GM19035 (cell line): ENCODE measurements at regions not wholly inside any gene's neighbourhood (a gene's known extent, or its start where the extent isn't known, plus 50 kb on each side); places are given as distances from the start of the nearest gene placed in this dataset.

Experiments
- ATAC-seq: cut with Tn5 transposase; IDR thresholded peaks from one replicate; pipeline ENCODE4 v1.9.1; 2021; ENCODE audit not compliant: unreplicated experiment

DNA sequence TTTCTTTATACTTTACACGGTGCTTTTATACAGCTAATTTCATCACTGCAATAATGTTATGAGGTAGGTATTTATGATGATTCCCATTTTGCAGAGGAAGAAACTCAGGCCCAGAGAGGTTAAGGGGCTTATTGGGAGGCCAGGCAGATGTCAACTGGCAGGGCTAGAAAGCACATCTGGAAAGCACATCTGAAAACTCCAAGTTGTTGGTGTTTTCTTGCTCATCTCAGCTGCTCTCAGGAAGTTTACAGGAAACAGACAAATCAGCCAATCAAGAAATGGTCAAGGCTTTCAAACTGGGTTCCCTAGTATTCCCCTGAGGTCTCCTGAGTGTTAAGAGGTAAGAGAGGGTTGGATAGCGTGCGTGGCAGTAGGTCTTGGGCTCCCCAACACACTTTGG lies 124.1 kb upstream of the MED13L start:
- ATAC-seq, result no peak

DNA sequence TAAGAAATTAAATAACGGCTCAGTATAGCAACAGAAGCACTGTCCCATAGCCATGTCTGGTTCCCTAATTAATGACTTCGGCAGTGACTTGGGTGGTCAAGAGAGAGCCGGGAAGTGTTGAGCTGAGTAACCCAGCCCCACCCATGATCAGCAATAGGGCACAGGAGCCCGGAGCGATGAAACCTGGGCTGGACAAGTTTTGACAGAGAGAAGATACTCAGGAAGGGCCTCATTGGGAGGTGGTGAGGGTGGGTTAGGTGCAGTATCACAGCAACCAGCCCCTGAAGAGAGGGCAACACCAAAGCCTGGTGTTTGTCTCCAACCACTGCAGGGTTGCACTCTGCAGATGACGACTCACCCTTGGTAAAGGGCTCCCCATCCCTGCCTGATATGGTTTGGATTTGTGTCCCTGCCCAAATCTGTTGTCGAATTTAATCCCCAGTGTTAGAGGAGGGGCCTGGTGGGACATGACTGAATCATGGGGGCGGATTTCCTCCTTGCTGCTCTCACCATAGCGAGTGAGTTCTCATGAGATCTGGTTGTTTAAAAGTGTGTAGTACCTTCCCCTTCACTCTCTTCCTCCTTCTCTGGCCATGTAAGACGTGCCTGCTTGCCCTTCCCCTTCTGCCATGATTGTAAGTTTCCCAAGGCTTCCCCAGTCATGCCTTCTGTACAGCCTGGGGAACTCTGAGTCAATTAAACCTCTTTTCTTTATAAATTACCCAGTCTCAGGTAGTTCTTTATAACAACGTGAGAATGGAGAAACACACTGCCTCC lies 124.9 kb upstream of the MED13L start:
- no peak for ATAC-seq

DNA sequence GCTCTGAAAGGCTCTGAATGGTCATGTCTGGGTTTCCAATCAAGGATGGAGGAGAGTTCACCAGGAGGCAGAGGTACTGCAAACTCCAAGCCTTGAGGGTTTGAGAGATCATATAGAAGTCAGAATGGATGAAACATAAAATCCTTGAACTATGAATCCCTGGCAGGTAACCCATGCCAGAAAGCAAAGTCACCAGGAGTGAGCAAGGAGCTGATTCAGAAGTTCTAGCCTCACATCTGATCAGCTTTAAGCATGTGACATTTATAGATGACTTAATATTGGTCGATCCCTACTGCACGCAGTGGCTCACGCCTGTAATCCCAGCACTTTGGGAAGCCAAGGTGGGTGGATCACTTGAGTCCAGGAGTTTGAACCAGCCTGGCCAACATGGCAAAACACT lies 126.1 kb upstream of the MED13L start:
- ATAC-seq, result no peak

DNA sequence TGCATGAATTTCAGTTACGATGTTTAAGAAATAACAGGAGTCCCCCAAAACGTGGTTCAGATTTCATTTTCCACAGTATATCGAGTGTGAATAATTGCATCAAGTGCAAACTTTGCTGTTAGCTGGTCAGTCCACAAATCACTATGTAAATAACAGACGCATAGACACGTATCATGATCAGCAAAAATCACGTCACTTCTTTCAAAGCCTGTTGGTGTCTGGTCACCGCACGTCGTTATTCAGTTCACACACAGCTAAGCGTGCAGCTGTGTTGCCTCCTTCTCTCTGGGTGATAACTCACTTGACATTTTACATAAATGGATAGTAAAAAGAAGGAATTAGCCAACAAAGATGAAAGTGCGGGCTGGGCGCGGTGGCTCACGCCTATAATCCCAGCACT lies 126.8 kb upstream of the MED13L start:
- no peak for ATAC-seq

DNA sequence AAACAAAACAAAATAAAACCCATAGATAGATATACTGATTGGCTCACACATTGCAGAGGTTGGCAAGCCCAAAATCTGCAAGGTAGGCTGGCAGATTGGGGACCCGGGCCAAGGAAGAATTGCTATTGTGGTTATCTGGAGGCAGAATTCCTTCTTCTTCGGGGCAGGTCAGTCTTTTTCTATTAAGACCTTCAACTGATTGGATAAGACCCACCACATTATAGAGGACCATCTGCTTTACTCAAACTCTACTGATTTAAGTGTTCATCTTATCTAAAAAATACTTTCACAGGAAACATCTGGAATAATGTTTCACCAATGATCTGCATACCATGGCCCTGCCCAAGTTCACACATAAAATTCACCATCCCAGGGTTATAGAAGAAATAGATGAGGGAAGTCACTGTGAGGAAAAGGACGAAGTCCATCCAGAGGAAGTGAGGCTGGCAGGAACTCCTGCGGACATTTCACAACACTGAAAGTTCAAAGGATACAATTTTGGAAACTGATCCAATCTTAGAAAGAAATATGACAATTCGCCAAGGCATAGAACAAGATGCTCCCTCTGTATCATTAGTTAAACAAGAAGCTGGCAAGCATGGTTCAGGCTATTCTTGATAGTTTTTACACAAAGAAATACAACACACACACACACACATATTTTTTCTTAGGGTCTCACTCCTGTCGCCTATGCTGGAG lies 127.6 kb upstream of the MED13L start:
- no peak for ATAC-seq

DNA sequence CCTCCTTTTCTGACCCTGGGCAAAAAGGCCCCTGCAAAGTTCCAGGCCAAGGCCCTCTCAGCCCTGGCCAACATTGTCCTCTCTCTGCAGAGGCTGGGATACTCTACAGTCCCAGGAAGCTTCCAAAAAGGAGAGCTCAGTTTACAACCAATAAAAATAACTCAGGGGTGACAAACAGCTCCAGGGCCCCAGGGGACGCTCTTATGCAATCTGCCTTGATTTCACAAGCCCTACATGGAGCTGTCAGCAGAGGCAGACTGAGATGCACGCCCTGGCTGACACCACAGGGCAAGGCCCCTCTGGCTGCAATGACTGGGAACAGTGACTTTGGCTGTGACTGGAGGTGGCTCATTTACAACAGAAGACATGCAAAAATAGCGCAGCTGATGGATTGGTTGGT lies 129.0 kb upstream of the MED13L start:
- no peak for ATAC-seq

DNA sequence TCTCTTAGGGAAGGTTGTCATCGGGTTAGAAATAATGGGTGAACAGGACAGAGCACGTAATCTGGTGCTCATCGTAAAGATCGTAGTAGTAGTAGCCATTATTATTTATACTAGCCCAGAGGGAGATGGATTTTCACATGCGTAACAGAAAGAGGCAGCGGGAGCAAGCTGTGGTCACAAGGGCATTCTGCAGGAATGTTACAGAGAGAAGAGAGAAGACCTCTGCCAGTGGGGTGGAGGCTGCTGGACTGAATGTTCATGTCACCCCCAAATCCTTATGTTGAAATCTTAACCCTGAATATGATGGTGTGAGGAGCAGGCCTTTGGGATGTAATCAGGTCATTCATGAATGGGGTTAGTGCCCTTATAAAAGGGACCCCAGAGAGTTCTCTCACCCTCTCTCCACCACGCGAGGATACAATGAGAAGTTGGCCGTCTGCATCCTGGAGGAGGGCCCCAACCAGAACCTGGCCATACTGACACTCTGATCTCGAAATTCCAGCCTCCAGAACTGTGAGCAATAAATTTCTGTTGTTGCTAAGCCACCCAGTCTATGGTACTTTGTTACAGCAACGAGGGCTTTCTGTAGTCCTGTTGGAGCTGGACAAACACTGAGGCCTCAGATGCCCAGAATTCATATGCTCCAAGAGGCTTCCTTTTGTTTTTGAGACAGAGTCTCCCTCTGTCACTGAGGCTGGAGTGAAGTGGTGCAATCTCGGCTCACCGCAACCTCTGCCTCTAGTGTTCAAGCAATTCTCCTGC lies 131.2 kb upstream of the MED13L start:
- ATAC-seq, result no peak

DNA sequence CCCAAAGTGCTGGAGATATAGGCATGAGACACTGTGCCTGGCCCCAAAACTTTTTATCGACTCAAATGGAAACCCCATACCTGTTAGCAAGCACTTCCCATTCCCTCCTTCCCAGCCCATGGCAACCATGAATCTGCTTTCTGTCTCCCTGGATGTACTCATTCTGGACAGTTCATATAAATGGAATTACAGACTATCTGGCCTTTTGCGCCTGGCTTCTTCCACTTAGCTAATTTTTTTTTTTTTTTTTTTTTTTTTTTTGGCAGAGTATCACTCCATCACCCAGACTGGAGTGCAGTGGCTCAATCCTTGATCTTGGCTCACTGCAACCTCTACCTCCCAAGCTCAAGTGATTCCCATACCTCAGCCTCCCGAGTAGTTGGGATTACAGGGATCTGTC lies 134.5 kb upstream of the MED13L start:
- ATAC-seq, result no peak

DNA sequence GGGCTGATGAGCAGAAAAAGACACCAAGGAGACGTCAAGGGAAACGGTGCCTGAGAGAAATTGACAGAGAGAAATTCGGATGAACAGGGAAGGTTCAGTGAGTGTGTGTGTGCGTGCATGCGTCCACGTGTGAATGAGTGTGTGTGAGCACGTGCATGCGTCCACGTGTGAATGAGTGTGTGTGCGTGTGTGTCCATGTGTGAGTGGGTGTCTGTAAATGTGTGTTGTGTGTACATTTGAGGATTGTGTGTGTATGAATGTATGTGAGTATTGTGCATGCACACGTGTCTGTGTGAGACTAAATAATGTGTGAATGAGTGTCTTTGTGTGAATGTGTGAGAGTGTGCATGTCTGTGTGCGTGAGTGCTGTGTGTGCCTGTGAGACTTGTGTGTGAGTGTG lies 137.4 kb upstream of the MED13L start:
- ATAC-seq, result no peak

DNA sequence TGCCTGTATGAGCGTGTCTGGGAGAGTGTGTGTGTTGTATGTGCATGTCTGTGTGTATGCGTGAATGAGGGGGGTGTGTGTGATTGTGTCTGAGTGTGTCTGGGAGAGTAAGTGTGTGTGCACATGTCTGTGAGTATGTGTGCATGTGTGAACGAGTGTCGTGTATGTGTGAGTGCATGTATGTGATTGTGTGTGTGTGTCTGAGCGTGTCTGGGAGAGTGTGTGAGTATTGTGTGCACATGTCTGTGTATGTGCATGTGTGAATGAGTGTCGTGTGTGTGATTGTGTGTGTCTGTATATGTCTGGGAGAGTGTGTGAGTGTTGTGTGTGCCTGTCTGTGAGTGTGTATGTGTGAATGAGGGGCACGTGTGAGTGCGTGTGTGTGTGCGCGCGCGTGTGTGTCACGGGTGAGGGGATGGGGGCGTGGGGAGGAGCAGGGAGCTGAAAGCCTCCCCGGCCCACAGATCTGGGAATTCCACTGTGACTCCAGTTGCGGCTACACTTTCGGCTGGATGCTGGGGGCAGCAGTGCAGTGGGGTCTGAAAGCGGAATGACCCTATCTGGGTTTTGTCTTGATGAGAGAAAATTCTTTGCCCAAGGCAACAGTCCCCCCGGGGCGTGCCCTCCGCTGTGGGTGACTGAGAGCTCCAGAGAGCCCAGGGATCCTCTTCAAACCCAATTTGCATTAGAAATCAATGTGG lies 138.1 kb upstream of the MED13L start:
- ATAC-seq, result no peak

DNA sequence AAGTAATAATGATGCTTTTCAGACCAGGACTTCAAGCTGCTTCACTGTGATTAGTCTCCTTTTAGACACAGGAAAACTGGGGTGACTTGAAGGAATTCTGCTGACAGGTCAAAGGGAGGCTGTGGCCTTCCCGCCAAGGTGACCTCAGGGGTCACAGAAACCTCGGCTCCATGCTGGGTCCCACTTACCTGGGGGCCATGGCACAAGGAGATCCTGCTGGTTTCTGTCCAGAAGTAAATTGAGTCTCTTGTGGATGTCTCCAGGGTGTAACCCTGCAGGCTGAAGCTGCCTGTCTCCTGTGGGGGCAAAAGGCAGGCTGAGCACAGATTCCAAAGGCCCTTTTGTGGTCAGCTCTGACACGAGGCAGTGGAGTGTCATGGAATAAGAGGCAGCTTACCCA lies 138.7 kb upstream of the MED13L start:
- ATAC-seq, result no peak

DNA sequence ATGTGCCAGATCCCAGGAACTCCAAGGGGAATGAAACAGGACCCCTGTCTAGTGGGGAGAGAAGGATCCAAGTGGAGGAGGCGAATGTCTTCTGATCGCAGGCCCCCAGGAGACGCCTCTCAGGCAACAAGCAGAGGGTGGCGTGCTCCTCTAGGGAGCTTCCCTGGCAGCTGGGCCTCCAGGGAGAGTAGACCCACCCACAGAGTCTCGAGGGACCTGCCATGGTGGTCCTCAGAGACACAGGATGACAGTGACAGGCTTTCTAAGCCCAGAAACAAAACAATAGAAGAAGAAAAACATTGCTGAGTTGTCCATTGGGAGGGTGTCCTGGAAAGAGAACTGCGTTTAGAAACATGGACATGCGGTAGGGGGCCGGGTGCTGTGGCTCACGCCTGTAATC lies 140.6 kb upstream of the MAP1LC3B2 start:
- no peak for ATAC-seq

DNA sequence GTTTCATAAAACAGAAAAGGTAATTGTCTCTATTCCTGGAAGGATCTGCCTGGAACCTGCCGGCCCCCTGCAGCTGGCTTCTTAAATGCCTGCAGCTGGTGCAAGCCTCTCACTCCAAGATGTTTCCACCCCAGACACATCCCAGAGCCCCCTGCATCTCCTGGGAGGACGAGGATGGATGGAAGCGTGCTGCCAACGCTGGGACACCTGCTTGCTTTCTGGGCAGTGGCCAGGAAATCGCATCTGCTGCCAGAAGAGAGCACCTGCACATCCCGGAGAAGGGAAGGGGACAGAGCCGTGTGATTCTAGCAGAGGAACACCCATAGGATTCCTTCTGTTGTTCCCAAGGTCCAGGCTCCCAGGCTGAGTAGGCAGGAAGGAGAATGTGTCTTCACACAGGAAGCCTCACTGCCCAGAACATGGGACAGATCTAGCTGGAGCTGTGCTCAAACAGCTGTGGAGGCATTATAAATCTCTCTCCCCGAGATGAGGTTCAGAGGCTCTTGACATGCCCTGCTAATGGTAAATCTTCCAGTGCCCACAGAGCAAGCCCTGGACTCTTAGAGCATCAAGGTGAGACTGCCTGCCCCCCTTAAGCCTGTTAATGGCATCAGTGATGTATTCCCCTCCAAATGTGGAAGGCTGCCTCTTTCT lies 138.8 kb upstream of the MAP1LC3B2 start:
- ATAC-seq, result no peak

DNA sequence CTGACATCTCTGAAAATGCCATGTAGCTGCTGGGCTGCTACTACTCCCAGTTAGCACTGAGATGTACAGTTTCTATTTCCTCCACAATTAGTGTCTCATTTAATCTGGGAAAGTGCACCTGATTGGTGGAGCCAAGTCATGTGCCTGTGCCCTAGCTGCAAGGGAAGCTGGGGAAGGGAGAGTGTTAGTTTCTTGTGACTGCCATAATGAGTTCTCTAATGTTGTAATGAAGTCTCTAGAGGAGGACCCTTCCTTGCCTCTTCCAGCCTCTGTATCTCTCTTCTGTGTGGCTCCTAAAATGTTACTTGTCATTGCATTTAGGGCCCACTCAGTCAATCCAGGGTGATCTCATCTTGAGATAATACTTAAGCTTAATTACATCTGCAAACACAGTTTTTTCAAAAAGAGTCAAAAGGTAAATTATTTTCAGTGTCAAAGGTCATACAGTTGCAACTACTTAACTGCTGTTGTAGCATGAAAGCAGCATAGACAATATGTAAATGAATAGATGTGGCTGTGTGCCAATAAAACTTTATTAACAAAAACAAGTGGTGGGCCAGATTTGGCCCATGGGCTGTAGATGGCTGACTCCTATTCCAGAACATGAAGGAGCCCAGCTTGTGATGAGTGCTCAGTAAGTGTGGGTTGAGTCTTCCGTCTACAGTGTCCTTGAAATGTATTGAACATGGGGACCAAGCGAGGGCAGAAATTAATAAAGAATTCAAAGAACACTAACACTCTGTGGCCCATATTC lies 137.2 kb upstream of the MAP1LC3B2 start:
- no peak for ATAC-seq

DNA sequence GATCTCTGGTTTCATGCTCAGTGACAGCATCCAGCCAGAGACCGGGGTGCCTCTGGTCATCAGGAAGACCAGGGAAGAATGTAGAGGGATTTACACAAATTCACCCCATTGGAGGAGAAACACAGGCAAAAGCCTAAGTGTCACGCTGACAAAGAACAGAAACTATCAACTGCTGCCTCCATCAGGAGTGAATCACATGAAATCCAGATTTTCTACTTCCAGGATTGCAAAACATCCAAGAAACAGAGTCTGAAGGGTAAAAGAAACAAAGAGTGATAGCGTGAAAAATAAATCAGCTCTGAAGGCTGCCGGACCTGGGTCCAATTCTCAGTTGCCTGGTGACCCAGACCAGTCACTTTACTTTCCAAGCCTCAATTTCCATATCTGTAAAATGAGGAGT lies 136.1 kb upstream of the MAP1LC3B2 start:
- ATAC-seq, result no peak

DNA sequence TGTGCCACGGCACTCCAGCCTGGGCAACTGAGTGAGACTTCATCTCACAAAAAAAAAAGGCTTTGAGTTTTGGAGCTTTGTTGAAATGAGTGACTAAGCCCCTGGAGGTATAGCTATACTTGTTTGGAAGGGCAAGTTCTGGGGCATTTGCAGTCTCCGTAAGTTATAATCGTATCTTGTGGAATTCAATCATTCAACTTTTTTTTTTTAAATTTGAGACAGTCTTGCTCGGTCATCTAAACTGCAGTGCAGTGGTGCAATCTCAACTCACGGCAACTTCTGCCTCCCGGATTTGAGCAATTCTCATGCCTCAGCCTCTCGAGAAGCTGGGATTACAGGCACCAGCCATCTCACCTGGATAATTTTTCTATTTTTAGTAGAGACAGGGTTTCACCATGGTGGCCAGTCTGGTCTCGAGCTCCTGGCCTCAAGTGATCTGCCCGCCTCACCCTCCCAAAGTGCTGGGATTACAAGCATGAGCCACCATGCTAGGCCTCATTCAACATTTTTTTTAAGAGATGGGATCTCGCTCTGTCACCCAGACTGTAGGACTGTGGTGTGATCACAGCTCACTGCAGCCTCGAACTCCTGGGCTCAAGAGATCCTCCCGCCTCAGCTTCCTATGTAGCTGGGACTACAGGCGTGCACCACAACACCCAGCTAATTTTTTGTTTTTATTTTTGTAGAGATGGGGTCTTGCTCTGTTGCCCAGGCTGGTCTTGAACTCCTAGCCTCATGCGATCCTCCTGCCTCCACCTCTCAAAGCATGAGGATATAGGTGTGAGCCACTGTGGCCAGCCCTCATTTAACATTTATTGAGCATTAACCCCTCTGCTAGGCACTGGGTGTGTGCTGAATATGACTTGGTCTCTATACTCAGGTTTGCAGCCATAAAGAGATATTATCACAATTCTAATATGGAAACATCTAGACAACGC lies 133.7 kb upstream of the MAP1LC3B2 start:
- ATAC-seq, result no peak

DNA sequence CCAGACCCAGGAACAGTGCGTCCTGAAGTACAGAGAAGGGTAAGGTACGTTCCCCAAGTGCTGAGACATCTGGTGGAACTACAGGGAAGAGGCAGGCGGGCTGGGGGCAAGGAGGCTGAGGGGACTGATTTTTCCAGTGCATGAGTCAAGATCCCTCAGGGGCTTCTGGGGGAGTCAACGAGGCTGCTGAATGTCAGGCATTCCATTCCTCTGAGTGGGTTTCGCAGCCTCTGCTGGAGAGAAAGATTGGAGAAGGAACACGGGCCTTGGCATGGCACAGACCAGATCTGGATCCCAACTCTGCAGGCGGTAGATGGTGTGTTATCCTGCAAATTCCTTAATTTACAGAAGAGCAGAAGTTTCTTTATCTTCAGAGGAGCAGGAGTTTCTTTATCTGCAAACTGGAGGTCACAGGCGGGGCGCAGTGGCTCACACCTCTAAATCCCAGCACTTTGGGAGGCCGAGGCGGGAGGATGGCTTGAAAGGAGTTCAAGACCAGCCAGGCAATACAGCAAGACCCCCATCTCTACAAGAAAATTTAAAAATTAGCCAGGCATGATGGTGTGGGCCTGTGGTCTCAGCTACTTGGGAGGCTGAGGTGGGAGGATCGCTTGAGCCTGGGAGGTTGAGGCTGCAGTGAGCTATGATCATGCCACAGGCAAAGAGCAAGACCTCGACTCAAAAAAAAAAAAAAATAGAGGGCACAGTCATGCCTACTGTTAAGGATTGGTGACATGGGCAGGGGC lies 132.6 kb upstream of the MAP1LC3B2 start:
- no peak for ATAC-seq

DNA sequence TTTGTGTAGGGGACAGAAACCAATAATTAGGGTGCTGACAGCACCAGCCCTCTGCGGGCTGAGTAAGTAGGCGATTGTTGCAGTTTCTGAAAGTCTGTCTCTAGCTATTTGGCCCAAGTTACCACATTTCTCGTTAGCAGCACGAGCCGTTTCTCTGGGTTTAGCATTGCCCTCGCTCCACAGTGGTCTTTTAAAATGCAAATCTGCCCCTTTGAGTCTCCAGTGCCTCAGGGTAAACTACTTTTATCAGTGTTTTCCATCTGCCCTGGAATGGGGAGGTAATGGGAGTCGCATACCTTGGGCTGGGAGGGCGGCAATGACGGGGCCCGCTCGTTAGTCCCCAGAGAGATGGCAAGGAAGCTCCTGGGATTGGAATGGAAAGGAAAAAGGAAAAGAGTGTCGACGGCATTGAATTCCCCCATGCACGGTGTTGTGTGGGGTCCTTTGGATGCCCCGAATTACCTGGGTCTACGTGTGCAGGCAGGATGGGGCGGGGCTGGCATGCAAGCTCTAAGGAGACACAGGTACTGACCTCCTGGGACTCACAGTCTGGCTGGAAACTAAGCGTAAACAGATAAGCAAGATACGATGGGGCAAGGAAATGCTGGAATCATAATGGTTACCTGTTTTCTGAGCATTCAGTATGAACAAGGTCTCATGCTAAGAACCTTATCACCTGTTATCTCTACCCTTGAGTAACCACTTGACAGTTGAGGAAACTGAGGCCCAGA lies 131.8 kb upstream of the MAP1LC3B2 start:
- ATAC-seq, result no peak
